HepG2 (cell line): ENCODE measurements at regions not wholly inside any gene's neighbourhood (a gene's known extent, or its start where the extent isn't known, plus 50 kb on each side); places are given as distances from the start of the nearest gene placed in this dataset.

Experiments used
- ATAC-seq: fragments of 200-7000 bp; cut with Tn5 transposase; 3 replicates; pipeline ENCODE4 v1.9.1; 2020; ENCODE audit warnings: mild to moderate bottlenecking, moderate library complexity
- BruUV-seq: library from RNA; stranded (reverse); fragments of 400-500 nt; replicated peaks from 2 replicates; lab custom pipeline; 2021; lab: Mats Ljungman, UMichigan
- CTCF ChIA-PET: fragments of 300-600 bp; formaldehyde crosslinking; extraction: SDS; loops from one replicate; lab custom pipeline; 2021; ENCODE audit warnings: low total read pairs, inconsistent platforms, low intra/inter-chr PET ratio; lab: Yijun Ruan, JAX
- POLR2A ChIA-PET: fragments of 350-600 bp; sonication (Branson Sonifier 250); formaldehyde crosslinking; loops from one replicate; lab custom pipeline; 2020; ENCODE audit warnings: antibody characterized with exemption, inconsistent platforms; lab: Yijun Ruan, JAX
- DNase-seq: peaks from one replicate; pipeline ENCODE4 v3.0.0-alpha.2; 2015; ENCODE audit warnings: low spot score
- FAIRE-seq: peaks from 3 replicates; lab custom pipeline; 2011; peaks lifted over from hg19 to GRCh38; lab: Jason Lieb, UNC
- H2AFZ ChIP-seq: one replicate; pipeline ENCODE4 v1.6.1; 2011; ENCODE audit warnings: low read length, inconsistent platforms
- H3K27ac ChIP-seq: fragments of 300-600 bp; 3 replicates; pipeline ENCODE4 v1.8.0; 2011; ENCODE audit warnings: mixed run types, mild to moderate bottlenecking, mixed read lengths, low read length, inconsistent platforms; ENCODE audit not compliant: insufficient read depth; ENCODE audit errors: extremely low read length
- H3K27me3 ChIP-seq, 2 experiments: fragments of 200-600 bp in 1 of 2; 2 replicates in 1 of 2; 3 replicates in 1 of 2; pipeline versions ENCODE4 v1.6.0 to v1.8.0; 2011; ENCODE audit warnings: low read length in 2 of 2, mild to moderate bottlenecking in 2 of 2, moderate library complexity in 2 of 2, inconsistent platforms in 1 of 2; ENCODE audit not compliant: insufficient read depth in 2 of 2, control insufficient read depth in 1 of 2
- H3K36me3 ChIP-seq, 2 experiments: fragments of 200-600 bp in 1 of 2; replicated peaks in 1 of 2; 2 replicates in 1 of 2; 3 replicates in 1 of 2; pipeline versions ENCODE4 v1.5.1 to v1.8.0; 2011; ENCODE audit warnings: low read length in 2 of 2, inconsistent platforms in 1 of 2; ENCODE audit not compliant: insufficient read depth in 2 of 2, control insufficient read depth in 1 of 2
- H3K4me1 ChIP-seq: 2 replicates; pipeline ENCODE4 v1.5.1; 2012; ENCODE audit warnings: low read length, inconsistent platforms; ENCODE audit not compliant: insufficient read depth
- H3K4me2 ChIP-seq: 2 replicates; pipeline ENCODE4 v1.6.0; 2011; ENCODE audit warnings: low read depth, low read length, inconsistent platforms
- H3K4me3 ChIP-seq, 3 experiments: fragments of 200-600 bp in 1 of 3; sonication (generic), shearing (Covaris generic) in 1 of 3; replicated peaks in 1 of 3; 2 replicates each; pipeline ENCODE4 v1.5.1; 2011 to 2016; ENCODE audit warnings: low read length in 3 of 3, inconsistent platforms in 2 of 3, low read depth in 2 of 3, mild to moderate bottlenecking in 2 of 3, control low read depth in 1 of 3, mixed read lengths in 1 of 3; ENCODE audit not compliant: insufficient read depth in 1 of 3
- H3K79me2 ChIP-seq: one replicate; pipeline ENCODE4 v1.6.1; 2011; ENCODE audit warnings: low read length, inconsistent platforms; ENCODE audit not compliant: insufficient read depth
- H3K9ac ChIP-seq: 2 replicates; pipeline ENCODE4 v1.6.0; 2011; ENCODE audit warnings: mild to moderate bottlenecking, low read depth, low read length, inconsistent platforms; ENCODE audit not compliant: insufficient read depth
- H3K9me3 ChIP-seq: 2 replicates; pipeline ENCODE4 v1.5.1; 2012; ENCODE audit warnings: mild to moderate bottlenecking, low read length
- H4K20me1 ChIP-seq: 2 replicates; pipeline ENCODE4 v1.6.0; 2011; ENCODE audit warnings: inconsistent platforms, mild to moderate bottlenecking, low read length, moderate library complexity; ENCODE audit not compliant: insufficient read depth
- ASH2L ChIP-seq: fragments of 300-600, 200-600 bp; sonication (generic); IDR thresholded peaks from 2 replicates; pipeline ENCODE4 v1.7.0; 2017; ENCODE audit warnings: low read depth, mild to moderate bottlenecking, moderate library complexity, mixed read lengths, low read length; ENCODE audit not compliant: insufficient read length
- CEBPG ChIP-seq: IDR thresholded peaks from 2 replicates; pipeline ENCODE4 v1.6.1; 2016
- FOSL1 ChIP-seq: sonication (generic); formaldehyde crosslinking; IDR thresholded peaks from 2 replicates; pipeline ENCODE4 v1.9.0; 2021; ENCODE audit warnings: missing genetic modification reagents, borderline replicate concordance
- SCMH1 ChIP-seq: sonication (generic); formaldehyde crosslinking; IDR thresholded peaks from 2 replicates; pipeline ENCODE4 v1.9.0; 2021; ENCODE audit warnings: missing genetic modification reagents, mild to moderate bottlenecking, borderline replicate concordance
- SIX4 ChIP-seq: sonication (generic); formaldehyde crosslinking; IDR thresholded peaks from 2 replicates; pipeline ENCODE4 v1.4.0; 2020; ENCODE audit warnings: missing genetic modification reagents
- ZBTB4 ChIP-seq: sonication (generic); formaldehyde crosslinking; IDR thresholded peaks from 2 replicates; pipeline ENCODE4 v1.4.0; 2020; ENCODE audit warnings: missing genetic modification reagents, mild to moderate bottlenecking, borderline replicate concordance
- ZNF274 ChIP-seq: sonication (generic); formaldehyde crosslinking; IDR thresholded peaks from 2 replicates; pipeline ENCODE4 v1.5.1; 2020; ENCODE audit warnings: mild to moderate bottlenecking, missing genetic modification reagents
- ZNF337 ChIP-seq: sonication (generic); formaldehyde crosslinking; IDR thresholded peaks from 2 replicates; pipeline ENCODE4 v1.5.1; 2020; ENCODE audit warnings: missing genetic modification reagents, low read depth, mild to moderate bottlenecking, borderline replicate concordance
- WGBS: methylation state at CpG from one replicate; pipeline ENCODE4 v1.1.6; 2017; ENCODE audit warnings: low lambda C conversion rate; 5-methylcytosine and 5-hydroxymethylcytosine counted together
- in situ Hi-C: cut with HindIII; loops from 2 replicates; pipeline ENCODE4 v1.10.0; 2017; ENCODE audit warnings: low pct_unique_long_range_greater_than_20kb; ENCODE audit not compliant: extremely low pct_ligation_motif_present
- intact Hi-C: fragments of 100-400 bp; cut with micrococcal nuclease; formaldehyde crosslinking; loops from one replicate; pipeline ENCODE4 v1.10.0; 2022; ENCODE audit not compliant: unreplicated experiment

- no peak overlapping the region for H2AFZ ChIP-seq
- H3K4me1 ChIP-seq = peaks cover 9% of the 10 kb centered on the region; the same call in 1 of the 2 replicates
- TF ChIP-seq FOSL1 (CRISPR knock-in tag) (no peak), SCMH1 (CRISPR knock-in tag) (no peak), ZNF274 (CRISPR knock-in tag) (no peak), SIX4 (CRISPR knock-in tag) (no peak), ASH2L (no peak), ZBTB4 (CRISPR knock-in tag) (no peak), ZNF337 (CRISPR knock-in tag) (no peak), CEBPG (no peak)
- POLR2A ChIA-PET = no interaction called here
- in situ Hi-C loops (no loop called here), intact Hi-C loops (no loop called here)
- H3K4me2 ChIP-seq = no peak overlapping the region
- H3K4me3 ChIP-seq = no peak overlapping the region
- CTCF ChIA-PET = no interaction called here
- ATAC-seq (no peak), DNase-seq (no peak), FAIRE-seq (no peak)
- H3K36me3 ChIP-seq = no peaks in the 10 kb centered on the region
- no peaks in the 10 kb centered on the region for H3K27me3 ChIP-seq
- H4K20me1 ChIP-seq = no peaks in the 10 kb centered on the region
- WGBS = 67% methylated on average over 2 of the region's 2 CpGs
- H3K9ac ChIP-seq = no peak overlapping the region
- no peaks in the 10 kb centered on the region for H3K79me2 ChIP-seq
- no TSS peak for BruUV-seq
- H3K9me3 ChIP-seq = no peaks in the 10 kb centered on the region
- H3K27ac ChIP-seq = no peak overlapping the region
Measured at GRCh38 chr1:213641312-213641711, 346.5 kb upstream of the PROX1 start.
